ENCODE measurements at regions not wholly inside any gene's neighbourhood (a gene's known extent, or its start where the extent isn't known, plus 50 kb on each side); places are given as distances from the start of the nearest gene placed in this dataset.

DNA sequence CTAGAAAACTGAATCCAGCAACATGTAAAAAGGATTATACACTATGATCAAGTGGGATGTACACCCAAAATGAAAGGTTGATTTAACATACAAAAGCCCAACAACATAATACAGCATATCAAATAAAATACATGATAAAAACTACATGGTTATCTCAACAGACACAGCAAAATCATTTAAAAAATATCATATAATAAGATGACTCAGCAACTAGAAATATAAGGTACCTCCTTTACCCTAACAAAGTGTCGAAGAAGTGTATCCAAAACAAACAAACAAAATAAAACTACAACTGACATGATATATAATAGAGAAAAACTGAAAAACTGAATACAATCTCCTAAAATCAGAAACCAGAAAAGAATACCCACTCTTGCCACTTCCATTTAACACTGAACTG lies 969.1 kb downstream of the AMY1C start:
- TF ChIP-seq, protein P1, sequence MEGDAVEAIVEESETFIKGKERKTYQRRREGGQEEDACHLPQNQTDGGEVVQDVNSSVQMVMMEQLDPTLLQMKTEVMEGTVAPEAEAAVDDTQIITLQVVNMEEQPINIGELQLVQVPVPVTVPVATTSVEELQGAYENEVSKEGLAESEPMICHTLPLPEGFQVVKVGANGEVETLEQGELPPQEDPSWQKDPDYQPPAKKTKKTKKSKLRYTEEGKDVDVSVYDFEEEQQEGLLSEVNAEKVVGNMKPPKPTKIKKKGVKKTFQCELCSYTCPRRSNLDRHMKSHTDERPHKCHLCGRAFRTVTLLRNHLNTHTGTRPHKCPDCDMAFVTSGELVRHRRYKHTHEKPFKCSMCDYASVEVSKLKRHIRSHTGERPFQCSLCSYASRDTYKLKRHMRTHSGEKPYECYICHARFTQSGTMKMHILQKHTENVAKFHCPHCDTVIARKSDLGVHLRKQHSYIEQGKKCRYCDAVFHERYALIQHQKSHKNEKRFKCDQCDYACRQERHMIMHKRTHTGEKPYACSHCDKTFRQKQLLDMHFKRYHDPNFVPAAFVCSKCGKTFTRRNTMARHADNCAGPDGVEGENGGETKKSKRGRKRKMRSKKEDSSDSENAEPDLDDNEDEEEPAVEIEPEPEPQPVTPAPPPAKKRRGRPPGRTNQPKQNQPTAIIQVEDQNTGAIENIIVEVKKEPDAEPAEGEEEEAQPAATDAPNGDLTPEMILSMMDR (IDR thresholded peaks at IDR 0.05; ENCODE audit: low read depth, low read length), result no peak
- DNase-seq (ENCODE audit: extremely low read depth, low read depth), result no peak

DNA sequence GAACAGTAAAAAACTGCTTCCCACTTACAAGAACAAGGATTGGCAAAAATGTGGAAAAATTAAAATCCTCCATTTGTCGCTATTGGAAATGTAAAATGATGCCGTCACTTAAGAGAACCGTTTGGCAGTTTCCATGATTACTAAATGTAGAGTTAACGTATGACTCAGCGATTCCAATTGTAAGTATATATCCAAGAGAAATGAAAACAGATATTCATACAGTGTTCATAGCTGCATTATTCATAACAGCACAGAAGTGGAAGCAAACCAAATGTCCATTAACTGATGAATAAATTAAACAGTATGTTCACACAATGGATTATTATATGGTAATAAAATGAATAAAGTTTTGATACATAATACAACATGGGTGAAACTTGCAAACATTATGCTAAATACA lies 971.0 kb downstream of the AMY1C start:
- TF ChIP-seq, protein P1 (IDR thresholded peaks at IDR 0.05; ENCODE audit: low read depth, low read length), result no peak
- no peak for DNase-seq (ENCODE audit: extremely low read depth, low read depth)

DNA sequence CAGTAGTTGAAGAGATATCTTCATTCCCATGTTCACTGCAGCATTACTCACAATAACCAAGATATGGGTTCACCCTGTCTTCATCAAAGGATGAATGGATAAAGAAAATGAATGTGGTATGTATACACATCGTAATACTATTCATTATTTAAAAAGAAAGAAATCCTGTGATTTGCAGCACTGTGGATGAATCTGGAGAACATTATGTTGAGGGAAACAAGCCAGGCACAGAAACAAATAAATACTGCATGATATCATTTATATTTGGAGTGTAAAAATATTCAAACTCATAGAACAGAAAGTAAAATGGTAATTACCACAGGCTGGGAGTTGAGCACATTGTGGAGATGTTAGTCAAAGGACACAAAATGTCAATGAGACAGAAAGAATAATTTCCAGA lies 977.2 kb downstream of the AMY1C start:
- DNase-seq (ENCODE audit: extremely low read depth, low read depth), result no peak
- TF ChIP-seq, protein P1 (IDR thresholded peaks at IDR 0.05; ENCODE audit: low read depth, low read length), result no peak

DNA sequence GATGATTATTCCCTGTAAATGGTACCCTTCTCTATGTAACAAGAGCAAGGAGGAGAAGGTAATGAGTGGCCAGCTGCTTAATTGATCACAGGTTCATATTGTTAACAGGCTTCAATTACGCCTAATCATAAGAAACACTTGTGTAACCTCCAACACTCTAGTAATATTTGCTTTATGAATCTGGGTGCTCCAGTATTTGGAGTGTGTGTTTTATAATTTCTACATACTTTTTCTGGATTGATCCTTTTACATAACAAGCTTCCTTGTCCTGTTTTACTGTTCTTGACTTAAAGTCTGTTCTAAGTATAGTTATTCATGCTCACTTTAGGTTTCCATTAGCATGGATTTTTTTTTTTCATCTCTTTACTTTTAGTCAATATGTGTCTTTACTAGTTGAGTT lies 984.2 kb downstream of the AMY1C start:
- TF ChIP-seq, protein P1 (IDR thresholded peaks at IDR 0.05; ENCODE audit: low read depth, low read length), result no peak
- DNase-seq (ENCODE audit: extremely low read depth, low read depth), result no peak

DNA sequence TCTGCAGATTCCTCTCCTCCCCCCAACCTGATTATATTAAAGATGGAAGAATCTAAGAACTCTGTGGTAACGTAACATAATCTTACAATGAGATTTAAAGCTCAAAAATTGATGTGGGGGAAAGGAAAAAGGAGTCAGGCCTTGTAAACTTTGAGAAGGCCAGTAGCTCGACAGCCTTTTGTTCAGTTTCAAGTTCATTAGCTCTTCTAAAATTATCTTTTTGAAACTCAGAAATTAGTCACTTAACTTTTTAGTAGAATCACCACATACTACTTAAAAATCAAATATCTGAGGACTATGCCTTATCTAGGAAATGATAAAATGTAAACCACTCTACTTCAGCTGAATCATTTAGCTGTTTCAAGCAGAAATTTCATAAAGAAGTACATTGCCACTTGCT lies 996.2 kb downstream of the AMY1C start:
- DNase-seq (ENCODE audit: extremely low read depth, low read depth), result no peak
- TF ChIP-seq, protein P1 (IDR thresholded peaks at IDR 0.05; ENCODE audit: low read depth, low read length), result no peak

DNA sequence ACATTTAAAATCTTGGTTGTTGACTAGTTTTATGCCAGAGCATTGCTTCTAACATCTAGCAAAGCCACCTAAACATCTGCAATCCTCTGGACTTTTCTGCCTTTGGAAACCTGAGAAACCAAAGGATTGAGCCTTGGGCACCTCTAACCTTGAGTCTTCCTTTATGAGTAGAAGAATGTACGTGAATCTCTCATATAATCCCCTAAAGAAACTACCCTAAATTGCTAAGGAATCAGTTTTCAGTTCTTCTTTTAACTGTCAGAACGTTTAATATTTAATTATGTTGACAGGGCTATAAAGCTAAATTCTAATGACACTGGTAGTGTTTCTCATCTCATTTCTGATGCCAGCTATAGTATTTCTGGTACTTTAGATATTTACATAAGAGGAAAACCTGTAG lies 997.3 kb downstream of the AMY1C start:
- TF ChIP-seq, protein P1 (IDR thresholded peaks at IDR 0.05; ENCODE audit: low read depth, low read length), result no peak
- DNase-seq (ENCODE audit: extremely low read depth, low read depth), result no peak

DNA sequence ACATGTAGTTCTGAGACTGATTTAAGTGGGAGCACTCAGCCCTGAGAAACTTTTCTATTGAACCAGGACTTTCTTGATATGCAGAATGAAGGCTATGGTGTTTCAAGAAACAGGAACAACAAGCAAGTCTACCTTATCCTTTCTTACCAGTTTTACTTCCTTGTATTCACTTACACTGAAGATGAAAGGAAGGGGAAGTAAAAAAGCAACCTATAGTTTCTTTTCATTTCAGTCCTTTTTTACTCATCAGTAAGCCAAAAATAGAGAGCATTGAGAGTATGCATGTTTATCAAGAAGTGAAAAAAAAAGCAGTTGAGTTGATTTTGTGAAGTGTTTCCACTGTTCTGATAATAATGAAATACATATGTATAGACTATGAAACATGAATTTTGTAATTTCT lies 1010.3 kb downstream of the AMY1C start:
- no peak for DNase-seq (ENCODE audit: extremely low read depth, low read depth)
- TF ChIP-seq, protein P1 (IDR thresholded peaks at IDR 0.05; ENCODE audit: low read depth, low read length), result no peak
